NCI-H1092 treated with DMSO at 0.1 percent for 48 hours (cell line): ENCODE measurements at regions not wholly inside any gene's neighbourhood (a gene's known extent, or its start where the extent isn't known, plus 50 kb on each side); places are given as distances from the start of the nearest gene placed in this dataset.

ENCODE experiments used
- DNase-seq: peaks from one replicate; lab custom pipeline; 2025; lab: John Stamatoyannopoulos, UW

- DNase-seq = no peak
These were observed 326.3 kb downstream of the OSTF1 start for GRCh38 chr9:75414371-75415160.

- DNase-seq = no peak
These were observed 329.2 kb downstream of the OSTF1 start for GRCh38 chr9:75417471-75417870.

- no peak for DNase-seq
These were observed 330.2 kb downstream of the OSTF1 start for GRCh38 chr9:75418518-75418917.

GRCh38 chr9:75422944-75423522 is 334.7 kb downstream of the OSTF1 start:
- DNase-seq = no peak

- no peak for DNase-seq
These were observed 341.5 kb downstream of the OSTF1 start for GRCh38 chr9:75429531-75430475.

GRCh38 chr9:75431375-75431774 is 343.1 kb downstream of the OSTF1 start:
- no peak for DNase-seq

GRCh38 chr9:75432386-75432785 is 344.1 kb downstream of the OSTF1 start:
- DNase-seq = no peak

GRCh38 chr9:75432888-75433287 is 344.6 kb downstream of the OSTF1 start:
- DNase-seq = no peak

- DNase-seq = no peak
These were observed 350.4 kb downstream of the OSTF1 start for GRCh38 chr9:75438716-75439115.

GRCh38 chr9:75440914-75441313 is 352.6 kb downstream of the OSTF1 start:
- no peak for DNase-seq

GRCh38 chr9:75445144-75445543 is 356.8 kb downstream of the OSTF1 start:
- no peak for DNase-seq

GRCh38 chr9:75447281-75447680 is 359.0 kb downstream of the OSTF1 start:
- DNase-seq = no peak

- no peak for DNase-seq
These were observed 360.0 kb downstream of the OSTF1 start for GRCh38 chr9:75448281-75448680.

- DNase-seq = no peak
These were observed 360.6 kb downstream of the OSTF1 start for GRCh38 chr9:75448955-75449354.

- no peak for DNase-seq
These were observed 362.7 kb downstream of the OSTF1 start for GRCh38 chr9:75451045-75451444.

- peak; percentile 6 for DNase-seq
These were observed 363.2 kb downstream of the OSTF1 start for GRCh38 chr9:75451505-75451904.

GRCh38 chr9:75452512-75452911 is 364.2 kb downstream of the OSTF1 start:
- DNase-seq = no peak

GRCh38 chr9:75454043-75454442 is 365.7 kb downstream of the OSTF1 start:
- DNase-seq = no peak

GRCh38 chr9:75454891-75455290 is 366.6 kb downstream of the OSTF1 start:
- no peak for DNase-seq

GRCh38 chr9:75455444-75455921 is 367.2 kb downstream of the OSTF1 start:
- DNase-seq = no peak

- no peak for DNase-seq
These were observed 368.4 kb downstream of the OSTF1 start for GRCh38 chr9:75456698-75457097.

GRCh38 chr9:75457474-75458011 is 369.2 kb downstream of the OSTF1 start:
- DNase-seq = no peak
